ENCODE measurements at regions not wholly inside any gene's neighbourhood (a gene's known extent, or its start where the extent isn't known, plus 50 kb on each side); places are given as distances from the start of the nearest gene placed in this dataset.

DNA sequence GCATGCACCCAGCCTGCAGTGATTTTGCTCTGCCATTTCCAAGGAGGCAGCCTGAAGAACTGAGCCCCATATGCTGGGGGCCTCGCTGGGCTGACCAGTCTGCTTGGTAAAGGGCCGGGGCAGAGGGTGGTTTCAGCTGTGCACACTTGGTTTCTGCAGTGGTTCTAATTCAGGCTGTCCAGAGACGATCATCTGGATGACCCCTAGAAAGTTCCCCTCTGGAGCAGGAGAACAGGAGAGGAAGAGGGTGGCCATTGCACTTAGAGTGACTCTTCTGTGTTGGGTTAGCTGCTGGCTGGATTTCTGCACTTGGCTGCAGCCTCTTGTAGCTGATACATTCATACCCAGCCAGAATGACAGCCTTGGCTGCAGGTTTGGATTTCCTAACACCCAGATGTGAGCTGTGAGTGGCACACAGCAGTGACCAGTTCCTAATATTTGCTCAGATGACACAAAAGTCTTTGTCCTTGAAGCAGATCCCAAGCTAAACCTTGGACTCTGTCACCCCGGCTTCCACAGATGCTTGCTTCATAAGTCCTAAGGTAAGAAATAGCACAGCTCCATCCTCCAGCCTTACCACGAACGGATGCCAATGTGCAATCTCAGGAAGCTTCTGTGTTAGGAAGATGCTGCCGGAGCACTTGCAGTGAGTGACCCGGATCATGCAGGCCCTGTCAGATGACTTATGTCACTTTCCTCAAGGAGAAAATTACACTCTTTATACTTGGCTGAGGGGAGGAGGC is 105.6 kb downstream of the HNRNPLL start:
- DNase-seq (no peak), ATAC-seq (no peak)
- peaks cover 8% of the 10 kb centered on the region for H3K4me1 Mint-ChIP-seq (ENCODE audit: low read depth)
- no peak overlapping the region for H3K4me3 Mint-ChIP-seq
- H3K27ac Mint-ChIP-seq = no peak overlapping the region
- POLR2A ChIA-PET = no interaction called here
- CTCF ChIA-PET = interaction anchor here (1.4 to 4.5 kb wide), 2 partner anchors 12 to 121 kb away, joined by 4 to 21 read pairs; no protein-coding TSS in a partner anchor
- no peaks in the 10 kb centered on the region for H3K36me3 Mint-ChIP-seq (ENCODE audit: low read depth)
- H3K27me3 Mint-ChIP-seq (ENCODE audit: low read depth) = peaks cover 6% of the 10 kb centered on the region
- H3K9me3 Mint-ChIP-seq (ENCODE audit: insufficient read depth) = peaks cover 5% of the 10 kb centered on the region

- peaks cover 2% of the 10 kb centered on the region for H3K27me3 Mint-ChIP-seq (ENCODE audit: low read depth)
- no peak overlapping the region for H3K4me3 Mint-ChIP-seq
- ATAC-seq (no peak), DNase-seq (no peak)
- peaks cover 8% of the 10 kb centered on the region for H3K4me1 Mint-ChIP-seq (ENCODE audit: low read depth)
- no peaks in the 10 kb centered on the region for H3K9me3 Mint-ChIP-seq (ENCODE audit: insufficient read depth)
- no peak overlapping the region for H3K27ac Mint-ChIP-seq
- ChIA-PET CTCF (interaction anchor here (1.4 to 4.5 kb wide), 2 partner anchors 13 to 120 kb away, joined by 4 to 21 read pairs; no protein-coding TSS in a partner anchor), POLR2A (no interaction called here)
- H3K36me3 Mint-ChIP-seq (ENCODE audit: low read depth) = no peaks in the 10 kb centered on the region
These were observed 106.8 kb downstream of the HNRNPLL start for GRCh38 chr2:38495880-38496279.

DNA sequence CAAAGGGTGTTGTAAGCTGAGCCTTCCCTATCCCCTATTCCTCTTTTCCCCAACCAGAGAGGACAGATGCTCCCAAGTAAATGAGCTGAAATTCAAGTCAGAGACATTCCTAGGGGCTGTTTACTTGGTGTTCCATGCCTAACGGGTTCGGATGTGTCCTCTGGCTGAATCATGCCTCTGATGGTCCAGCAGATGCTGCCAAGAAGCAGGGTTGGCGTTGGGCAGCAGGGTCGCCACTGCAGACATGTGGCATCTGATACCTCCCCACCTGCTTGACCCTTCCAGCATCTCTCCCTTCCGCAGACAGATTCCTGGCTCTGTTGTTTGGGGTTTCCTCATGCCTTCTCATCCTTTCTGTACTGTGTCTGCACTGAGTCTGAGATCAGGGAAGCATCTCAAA is 108.3 kb downstream of the HNRNPLL start:
- Mint-ChIP-seq H3K4me3 (no peak overlapping the region), H3K4me1 (ENCODE audit: low read depth) (peaks cover 8% of the 10 kb centered on the region), H3K27ac (no peak overlapping the region), H3K27me3 (ENCODE audit: low read depth) (no peaks in the 10 kb centered on the region), H3K9me3 (ENCODE audit: insufficient read depth) (no peaks in the 10 kb centered on the region), H3K36me3 (ENCODE audit: low read depth) (no peaks in the 10 kb centered on the region)
- ChIA-PET POLR2A (no interaction called here), CTCF (interaction anchor here (0.7 to 1.3 kb wide), 4 partner anchors 14 to 178 kb away, joined by 3 to 6 read pairs (median 3); no protein-coding TSS in a partner anchor)
- DNase-seq = no peak
- no peak for ATAC-seq

DNA sequence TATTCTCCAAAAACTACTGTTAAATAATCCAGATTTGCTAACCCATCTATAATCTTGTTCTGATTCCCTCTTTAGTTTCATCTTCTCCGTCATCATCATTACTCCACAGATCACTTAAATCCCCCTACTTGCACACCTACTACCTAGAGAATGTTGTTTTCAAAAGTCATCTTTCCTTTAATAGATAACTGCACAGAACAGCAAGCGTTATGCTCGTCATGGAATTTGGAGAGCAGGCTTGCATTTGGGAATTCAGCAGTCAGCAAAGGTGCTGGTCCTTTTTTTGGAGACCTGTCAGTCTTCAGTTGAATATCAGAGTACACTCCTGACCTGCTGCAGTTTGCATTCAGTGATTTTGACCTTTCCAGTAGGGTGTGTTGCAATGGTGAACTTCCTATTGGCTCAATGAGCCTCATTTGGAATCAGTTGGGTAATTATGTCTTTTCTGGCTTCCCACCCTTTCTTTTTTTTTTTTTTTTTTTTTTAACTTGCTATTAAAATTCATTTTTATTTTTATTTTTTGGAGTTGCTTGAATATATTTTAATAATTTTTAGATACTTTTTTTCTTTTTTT is 110.6 kb downstream of the HNRNPLL start:
- Mint-ChIP-seq H3K36me3 (ENCODE audit: low read depth) (no peaks in the 10 kb centered on the region), H3K27ac (no peak overlapping the region), H3K27me3 (ENCODE audit: low read depth) (no peaks in the 10 kb centered on the region), H3K4me1 (ENCODE audit: low read depth) (no peaks in the 10 kb centered on the region), H3K9me3 (ENCODE audit: insufficient read depth) (no peaks in the 10 kb centered on the region), H3K4me3 (no peak overlapping the region)
- ChIA-PET POLR2A (no interaction called here), CTCF (no interaction called here)
- DNase-seq = no peak
- no peak for ATAC-seq

DNA sequence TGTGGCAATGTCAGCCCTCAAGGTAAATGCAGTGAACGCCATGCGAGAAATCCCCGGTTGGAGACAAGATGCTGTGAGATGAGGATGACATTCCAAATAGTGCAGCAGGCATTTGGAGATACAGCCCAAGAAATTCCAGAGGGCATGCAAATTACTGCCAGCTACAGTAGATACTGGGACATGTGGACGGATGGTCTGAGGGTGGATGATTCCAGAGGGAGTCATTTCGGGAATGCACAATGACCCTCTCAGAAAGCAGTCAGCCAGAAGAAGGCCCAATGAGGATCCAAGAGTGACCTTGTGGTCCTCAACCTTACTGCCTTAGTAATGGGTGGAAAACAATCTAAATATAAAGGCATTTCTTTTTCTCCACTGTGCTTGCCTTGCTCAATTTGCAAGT is 111.3 kb downstream of the HNRNPLL start:
- no peak overlapping the region for H3K4me3 Mint-ChIP-seq
- POLR2A ChIA-PET = no interaction called here
- DNase-seq = no peak
- ATAC-seq = no peak
- no peaks in the 10 kb centered on the region for H3K36me3 Mint-ChIP-seq (ENCODE audit: low read depth)
- H3K27me3 Mint-ChIP-seq (ENCODE audit: low read depth) = no peaks in the 10 kb centered on the region
- no peak overlapping the region for H3K27ac Mint-ChIP-seq
- H3K4me1 Mint-ChIP-seq (ENCODE audit: low read depth) = no peaks in the 10 kb centered on the region
- no peaks in the 10 kb centered on the region for H3K9me3 Mint-ChIP-seq (ENCODE audit: insufficient read depth)
- CTCF ChIA-PET = no interaction called here

DNA sequence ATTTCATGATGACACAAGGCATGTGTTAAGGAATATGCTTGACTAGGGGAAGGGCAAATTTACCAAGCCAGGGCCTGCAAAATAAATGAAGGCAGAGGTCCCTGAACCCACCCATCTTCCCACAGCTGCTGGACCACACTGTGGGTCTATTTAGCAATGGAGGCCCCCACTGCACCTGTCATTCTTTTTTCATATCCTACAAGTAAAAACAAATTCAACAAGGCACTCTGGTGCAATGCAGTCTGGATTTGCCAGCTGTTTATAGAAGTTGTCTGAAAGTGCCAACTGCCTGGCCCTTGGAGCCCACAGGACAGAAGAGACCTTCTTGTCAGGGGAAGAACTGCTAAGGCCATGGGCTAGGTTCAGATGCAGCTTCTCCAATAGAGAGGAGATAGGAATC is 112.8 kb upstream of the ATL2 start:
- H3K4me1 Mint-ChIP-seq (ENCODE audit: low read depth) = no peaks in the 10 kb centered on the region
- H3K27ac Mint-ChIP-seq = no peak overlapping the region
- no peaks in the 10 kb centered on the region for H3K27me3 Mint-ChIP-seq (ENCODE audit: low read depth)
- no peaks in the 10 kb centered on the region for H3K36me3 Mint-ChIP-seq (ENCODE audit: low read depth)
- ChIA-PET CTCF (interaction anchor here (0.8 kb wide), 1 partner anchor 18 kb away, joined by 3 read pairs; no protein-coding TSS in a partner anchor), POLR2A (no interaction called here)
- DNase-seq (no peak), ATAC-seq (no peak)
- H3K9me3 Mint-ChIP-seq (ENCODE audit: insufficient read depth) = no peaks in the 10 kb centered on the region
- H3K4me3 Mint-ChIP-seq = no peak overlapping the region

GRCh38 chr2:38487852-38488251 is 110.8 kb upstream of the ATL2 start:
- no peaks in the 10 kb centered on the region for H3K4me1 Mint-ChIP-seq (ENCODE audit: low read depth)
- ChIA-PET POLR2A (no interaction called here), CTCF (no interaction called here)
- no peaks in the 10 kb centered on the region for H3K36me3 Mint-ChIP-seq (ENCODE audit: low read depth)
- no peak overlapping the region for H3K4me3 Mint-ChIP-seq
- no peak overlapping the region for H3K27ac Mint-ChIP-seq
- peaks cover 2% of the 10 kb centered on the region for H3K27me3 Mint-ChIP-seq (ENCODE audit: low read depth)
- no peaks in the 10 kb centered on the region for H3K9me3 Mint-ChIP-seq (ENCODE audit: insufficient read depth)
- no peak for ATAC-seq
- no peak for DNase-seq

- no peaks in the 10 kb centered on the region for H3K9me3 Mint-ChIP-seq (ENCODE audit: insufficient read depth)
- ChIA-PET CTCF (interaction anchor here (1.4 kb wide), 1 partner anchor 22 kb away, joined by 4 read pairs; no protein-coding TSS in a partner anchor), POLR2A (no interaction called here)
- no peaks in the 10 kb centered on the region for H3K4me1 Mint-ChIP-seq (ENCODE audit: low read depth)
- H3K27me3 Mint-ChIP-seq (ENCODE audit: low read depth) = peaks cover 2% of the 10 kb centered on the region
- H3K4me3 Mint-ChIP-seq = no peak overlapping the region
- DNase-seq (no peak), ATAC-seq (no peak)
- H3K27ac Mint-ChIP-seq = no peak overlapping the region
- H3K36me3 Mint-ChIP-seq (ENCODE audit: low read depth) = no peaks in the 10 kb centered on the region
These were observed 109.3 kb upstream of the ATL2 start for GRCh38 chr2:38486213-38487026.

GRCh38 chr2:38485734-38486133 is 108.7 kb upstream of the ATL2 start:
- Mint-ChIP-seq H3K4me1 (ENCODE audit: low read depth) (no peaks in the 10 kb centered on the region), H3K9me3 (ENCODE audit: insufficient read depth) (peaks cover 2% of the 10 kb centered on the region), H3K36me3 (ENCODE audit: low read depth) (no peaks in the 10 kb centered on the region), H3K27me3 (ENCODE audit: low read depth) (peaks cover 2% of the 10 kb centered on the region), H3K27ac (no peak overlapping the region), H3K4me3 (no peak overlapping the region)
- DNase-seq (no peak), ATAC-seq (no peak)
- ChIA-PET POLR2A (no interaction called here), CTCF (no interaction called here)

DNA sequence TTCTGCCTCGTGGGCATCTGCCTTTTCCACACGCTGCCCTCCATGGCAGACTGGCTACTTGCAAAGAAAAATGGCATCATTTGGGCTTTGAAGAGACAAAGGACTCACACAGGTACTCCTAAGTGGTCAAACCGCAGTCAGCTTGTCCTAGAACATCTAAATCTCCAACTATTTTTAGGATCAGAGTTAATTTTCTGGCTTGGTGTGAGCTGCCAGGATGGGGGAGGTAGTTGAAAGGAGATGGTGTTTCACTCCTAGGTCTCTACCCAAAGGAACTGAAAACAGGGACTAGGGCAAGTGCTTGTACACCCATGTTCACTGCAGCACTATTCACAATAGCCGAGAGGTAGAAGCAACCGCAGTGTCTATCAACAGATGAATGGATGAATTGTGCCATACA is 107.9 kb upstream of the ATL2 start:
- Mint-ChIP-seq H3K4me3 (no peak overlapping the region), H3K9me3 (ENCODE audit: insufficient read depth) (peaks cover 6% of the 10 kb centered on the region), H3K27me3 (ENCODE audit: low read depth) (peaks cover 2% of the 10 kb centered on the region), H3K27ac (no peak overlapping the region), H3K4me1 (ENCODE audit: low read depth) (no peaks in the 10 kb centered on the region), H3K36me3 (ENCODE audit: low read depth) (no peaks in the 10 kb centered on the region)
- no peak for ATAC-seq
- DNase-seq = no peak
- ChIA-PET POLR2A (no interaction called here), CTCF (no interaction called here)

DNA sequence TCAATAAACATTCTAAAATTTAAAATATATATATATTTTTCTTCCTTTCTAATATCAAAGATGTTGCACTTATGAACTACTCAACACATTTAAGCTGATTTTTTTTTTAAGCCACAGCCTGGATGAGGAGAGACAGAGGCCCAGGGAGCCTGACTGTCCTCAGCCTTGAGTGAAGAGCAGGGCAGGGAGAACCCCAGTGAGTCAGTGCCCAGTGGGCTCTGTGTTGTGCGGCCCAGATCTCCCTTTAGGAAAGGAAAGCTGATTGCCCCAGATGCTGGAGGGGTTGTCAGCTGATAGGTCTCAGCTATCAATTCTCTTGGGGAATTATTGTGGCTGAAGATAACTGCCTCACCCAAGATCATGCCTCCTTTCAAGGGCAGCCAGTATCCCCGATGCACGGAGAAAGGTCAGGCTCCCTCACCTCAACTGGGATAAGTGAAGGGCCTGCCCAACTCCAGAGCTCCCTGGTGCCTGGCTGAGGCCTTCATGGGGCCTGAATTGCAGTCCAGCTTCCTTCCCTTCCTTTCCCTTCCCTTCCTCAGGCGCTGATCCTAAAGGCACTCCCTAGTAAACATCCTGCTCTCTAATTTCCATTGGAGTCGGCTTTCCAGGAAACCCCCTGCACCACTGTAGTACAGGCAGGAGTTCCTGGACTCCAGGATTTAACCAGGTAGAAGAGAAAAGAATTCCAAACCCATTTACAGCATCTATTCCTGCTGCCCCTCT is 106.9 kb upstream of the ATL2 start:
- H3K4me1 Mint-ChIP-seq (ENCODE audit: low read depth) = no peaks in the 10 kb centered on the region
- peaks cover 2% of the 10 kb centered on the region for H3K27me3 Mint-ChIP-seq (ENCODE audit: low read depth)
- no peak overlapping the region for H3K27ac Mint-ChIP-seq
- POLR2A ChIA-PET = no interaction called here
- no peak for DNase-seq
- no peak overlapping the region for H3K4me3 Mint-ChIP-seq
- CTCF ChIA-PET = interaction anchor here (1.0 to 1.2 kb wide), 2 partner anchors 24 to 168 kb away, joined by 4 to 6 read pairs; no protein-coding TSS in a partner anchor
- ATAC-seq = no peak
- no peaks in the 10 kb centered on the region for H3K36me3 Mint-ChIP-seq (ENCODE audit: low read depth)
- H3K9me3 Mint-ChIP-seq (ENCODE audit: insufficient read depth) = peaks cover 6% of the 10 kb centered on the region

Data from activated CD8-positive, alpha-beta T cell treated with anti-CD3 and anti-CD28 coated beads, Interleukin-2, amount 10 ng/mL, durations not matched to agents 7 days and 5 days (primary cell).